Right lobe of liver (tissue), 4 donors: ENCODE measurements at regions not wholly inside any gene's neighbourhood (a gene's known extent, or its start where the extent isn't known, plus 50 kb on each side); places are given as distances from the start of the nearest gene placed in this dataset.

Experiments used
- POLR2A ChIP-seq: fragments of 450-650 bp; IDR thresholded peaks from one replicate; pipeline ENCODE4 v1.6.1; 2017; ENCODE audit warnings: antibody characterized with exemption, mild to moderate bottlenecking
- TF ChIP-seq, protein P1 (sequence below), 4 donors: fragments of 200-600 bp in 3 of 4; fragments of 450-650 bp in 1 of 4; IDR thresholded peaks; one replicate each; pipeline versions ENCODE4 v1.5.1 to v1.8.0; 2016 to 2022; ENCODE audit warnings: antibody characterized with exemption in 4 of 4, mild to moderate bottlenecking in 2 of 4
- donor health status: DM: no; HTN: no; CAD: no.
- donor health status: DM: no; HTN: no; CAD: no.
- donor health status: DM: no; HTN: yes; CAD: no.

DNA sequence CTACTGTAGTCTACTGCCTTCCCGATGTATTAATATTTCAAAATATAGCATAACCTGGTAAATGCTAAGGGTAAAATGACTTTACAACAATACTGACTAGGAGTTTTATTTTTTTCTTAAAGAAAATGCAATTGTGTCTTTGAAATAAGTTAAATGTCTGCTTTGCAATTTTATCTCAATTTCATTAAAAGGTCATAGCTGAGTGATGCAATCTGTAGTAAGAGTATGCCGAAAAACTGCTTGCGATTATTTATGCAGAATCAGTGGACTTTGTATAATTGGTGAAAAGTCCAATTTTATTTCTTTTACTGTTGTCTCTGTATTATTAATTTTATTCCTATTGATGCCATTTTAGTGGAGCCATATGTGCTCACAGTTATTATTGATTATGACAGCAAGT is 1143.6 kb upstream of the EPHA6 start:
- TF ChIP-seq, protein P1, sequence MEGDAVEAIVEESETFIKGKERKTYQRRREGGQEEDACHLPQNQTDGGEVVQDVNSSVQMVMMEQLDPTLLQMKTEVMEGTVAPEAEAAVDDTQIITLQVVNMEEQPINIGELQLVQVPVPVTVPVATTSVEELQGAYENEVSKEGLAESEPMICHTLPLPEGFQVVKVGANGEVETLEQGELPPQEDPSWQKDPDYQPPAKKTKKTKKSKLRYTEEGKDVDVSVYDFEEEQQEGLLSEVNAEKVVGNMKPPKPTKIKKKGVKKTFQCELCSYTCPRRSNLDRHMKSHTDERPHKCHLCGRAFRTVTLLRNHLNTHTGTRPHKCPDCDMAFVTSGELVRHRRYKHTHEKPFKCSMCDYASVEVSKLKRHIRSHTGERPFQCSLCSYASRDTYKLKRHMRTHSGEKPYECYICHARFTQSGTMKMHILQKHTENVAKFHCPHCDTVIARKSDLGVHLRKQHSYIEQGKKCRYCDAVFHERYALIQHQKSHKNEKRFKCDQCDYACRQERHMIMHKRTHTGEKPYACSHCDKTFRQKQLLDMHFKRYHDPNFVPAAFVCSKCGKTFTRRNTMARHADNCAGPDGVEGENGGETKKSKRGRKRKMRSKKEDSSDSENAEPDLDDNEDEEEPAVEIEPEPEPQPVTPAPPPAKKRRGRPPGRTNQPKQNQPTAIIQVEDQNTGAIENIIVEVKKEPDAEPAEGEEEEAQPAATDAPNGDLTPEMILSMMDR (IDR thresholded peaks at IDR 0.05), result no peak
- TF ChIP-seq POLR2A, result no peak
